ENCODE measurements at regions not wholly inside any gene's neighbourhood (a gene's known extent, or its start where the extent isn't known, plus 50 kb on each side); places are given as distances from the start of the nearest gene placed in this dataset.

DNA sequence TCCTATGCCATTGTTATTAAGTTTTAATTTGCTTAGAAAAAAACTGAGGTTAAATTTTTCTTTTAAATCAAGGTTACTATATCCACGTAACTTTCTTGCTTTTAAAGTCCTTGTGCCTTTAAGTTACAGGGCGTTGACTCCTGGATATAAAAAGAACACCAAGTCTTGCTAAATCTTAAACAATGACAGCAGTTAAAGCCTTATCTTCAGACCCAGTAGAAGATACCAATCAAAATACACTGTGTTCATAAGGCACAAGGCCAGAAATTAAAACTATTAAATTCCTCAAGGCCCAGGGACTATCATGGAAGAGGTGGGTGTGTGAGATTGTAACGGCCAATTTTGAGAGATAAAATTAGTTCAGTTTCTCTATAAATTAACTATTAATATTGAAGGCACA is 60.4 kb downstream of the PAGE2 start:
- TF ChIP-seq POLR2A (IDR thresholded peaks at IDR 0.05; ENCODE audit: low read length) (no peak), BHLHE40 (IDR thresholded peaks at IDR 0.05; ENCODE audit: low read depth, low read length) (no peak), ZFP36 (IDR thresholded peaks at IDR 0.05; ENCODE audit: borderline replicate concordance, partially characterized antibody) (no peak), EP300 (IDR thresholded peaks at IDR 0.05) (no peak), FOXS1 (CRISPR knock-in tag; IDR thresholded peaks at IDR 0.05) (no peak), HDAC2 (IDR thresholded peaks at IDR 0.05) (no peak), CHD2 (IDR thresholded peaks at IDR 0.05; ENCODE audit: low read length, partially characterized antibody) (no peak)
- TF ChIP-seq, protein P1, sequence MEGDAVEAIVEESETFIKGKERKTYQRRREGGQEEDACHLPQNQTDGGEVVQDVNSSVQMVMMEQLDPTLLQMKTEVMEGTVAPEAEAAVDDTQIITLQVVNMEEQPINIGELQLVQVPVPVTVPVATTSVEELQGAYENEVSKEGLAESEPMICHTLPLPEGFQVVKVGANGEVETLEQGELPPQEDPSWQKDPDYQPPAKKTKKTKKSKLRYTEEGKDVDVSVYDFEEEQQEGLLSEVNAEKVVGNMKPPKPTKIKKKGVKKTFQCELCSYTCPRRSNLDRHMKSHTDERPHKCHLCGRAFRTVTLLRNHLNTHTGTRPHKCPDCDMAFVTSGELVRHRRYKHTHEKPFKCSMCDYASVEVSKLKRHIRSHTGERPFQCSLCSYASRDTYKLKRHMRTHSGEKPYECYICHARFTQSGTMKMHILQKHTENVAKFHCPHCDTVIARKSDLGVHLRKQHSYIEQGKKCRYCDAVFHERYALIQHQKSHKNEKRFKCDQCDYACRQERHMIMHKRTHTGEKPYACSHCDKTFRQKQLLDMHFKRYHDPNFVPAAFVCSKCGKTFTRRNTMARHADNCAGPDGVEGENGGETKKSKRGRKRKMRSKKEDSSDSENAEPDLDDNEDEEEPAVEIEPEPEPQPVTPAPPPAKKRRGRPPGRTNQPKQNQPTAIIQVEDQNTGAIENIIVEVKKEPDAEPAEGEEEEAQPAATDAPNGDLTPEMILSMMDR (IDR thresholded peaks at IDR 0.05): no peak

Data from A549 (cell line).